Osteoblast (primary cell): ENCODE measurements at regions not wholly inside any gene's neighbourhood (a gene's known extent, or its start where the extent isn't known, plus 50 kb on each side); places are given as distances from the start of the nearest gene placed in this dataset.

Source experiments
- DNase-seq: peaks from one replicate; pipeline ENCODE4 v3.0.0; 2011; ENCODE audit warnings: low spot score, mixed read lengths; ENCODE audit not compliant: insufficient read length; ENCODE audit errors: missing footprints
- H2AFZ ChIP-seq: 2 replicates; pipeline ENCODE4 v1.6.0; 2011; ENCODE audit warnings: mild to moderate bottlenecking, low read length
- H3K27ac ChIP-seq: 2 replicates; pipeline ENCODE4 v1.5.1; 2011; ENCODE audit warnings: mild to moderate bottlenecking, low read depth, low read length, moderate library complexity
- H3K27me3 ChIP-seq: 2 replicates; pipeline ENCODE4 v1.6.0; 2012; ENCODE audit warnings: mild to moderate bottlenecking, control low read depth, inconsistent platforms, low read length, moderate library complexity; ENCODE audit not compliant: insufficient read depth
- H3K36me3 ChIP-seq: 2 replicates; pipeline ENCODE4 v1.5.1; 2011; ENCODE audit warnings: mild to moderate bottlenecking, low read length, control low read depth, moderate library complexity; ENCODE audit not compliant: insufficient read depth
- H3K4me1 ChIP-seq: 2 replicates; pipeline ENCODE4 v1.5.1; 2011; ENCODE audit warnings: mild to moderate bottlenecking, low read length, control low read depth, moderate library complexity; ENCODE audit not compliant: insufficient read depth
- H3K4me2 ChIP-seq: 2 replicates; pipeline ENCODE4 v1.6.0; 2011; ENCODE audit warnings: mild to moderate bottlenecking, low read length; ENCODE audit not compliant: insufficient read depth
- H3K4me3 ChIP-seq: fragments of 200-600 bp; sonication (generic); 3 replicates; pipeline ENCODE4 v1.5.1; 2012; ENCODE audit warnings: mild to moderate bottlenecking, low read length, inconsistent platforms; ENCODE audit not compliant: insufficient read depth
- H3K79me2 ChIP-seq: 2 replicates; pipeline ENCODE4 v1.6.0; 2012; ENCODE audit warnings: mild to moderate bottlenecking, low read length, control low read depth, inconsistent platforms; ENCODE audit not compliant: insufficient read depth
- H3K9me3 ChIP-seq: 2 replicates; pipeline ENCODE4 v1.5.1; 2011; ENCODE audit warnings: low read depth, low read length, control low read depth
- H4K20me1 ChIP-seq: 2 replicates; pipeline ENCODE4 v1.6.0; 2012; ENCODE audit warnings: mild to moderate bottlenecking, low read length, control low read depth; ENCODE audit not compliant: insufficient read depth
- CTCF ChIP-seq: IDR thresholded peaks from 2 replicates; pipeline ENCODE4 v1.5.1; 2011; ENCODE audit warnings: mild to moderate bottlenecking, low read depth, low read length, moderate library complexity; ENCODE audit errors: extremely low read depth

DNA sequence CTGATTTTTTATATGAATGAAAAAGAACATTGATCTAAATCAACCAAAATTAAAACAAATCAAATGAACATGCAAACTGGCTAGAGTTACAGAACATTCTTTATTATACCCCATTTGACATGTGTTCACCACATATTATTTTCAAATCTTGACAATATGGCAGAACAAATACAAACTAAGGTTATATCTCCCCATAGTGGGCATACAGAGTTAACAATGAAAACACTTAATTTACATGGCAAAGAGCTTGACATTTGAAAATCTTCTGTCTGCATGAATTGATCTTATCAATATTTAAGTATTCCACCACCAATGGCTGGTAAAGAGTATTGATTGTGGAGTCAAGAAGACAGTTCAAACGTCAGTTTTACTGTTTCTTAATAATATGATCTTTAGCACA is 197.9 kb upstream of the ANO3 start:
- Histone ChIP-seq H3K79me2 (no peaks in the 10 kb centered on the region), H3K36me3 (no peaks in the 10 kb centered on the region), H3K4me3 (no peak overlapping the region), H3K4me1 (no peaks in the 10 kb centered on the region), H2AFZ (no peak overlapping the region), H3K9me3 (no peaks in the 10 kb centered on the region), H4K20me1 (no peaks in the 10 kb centered on the region), H3K27me3 (no peaks in the 10 kb centered on the region), H3K27ac (no peak overlapping the region), H3K4me2 (no peak overlapping the region)
- DNase-seq: no peak
- no peak for TF ChIP-seq CTCF

DNA sequence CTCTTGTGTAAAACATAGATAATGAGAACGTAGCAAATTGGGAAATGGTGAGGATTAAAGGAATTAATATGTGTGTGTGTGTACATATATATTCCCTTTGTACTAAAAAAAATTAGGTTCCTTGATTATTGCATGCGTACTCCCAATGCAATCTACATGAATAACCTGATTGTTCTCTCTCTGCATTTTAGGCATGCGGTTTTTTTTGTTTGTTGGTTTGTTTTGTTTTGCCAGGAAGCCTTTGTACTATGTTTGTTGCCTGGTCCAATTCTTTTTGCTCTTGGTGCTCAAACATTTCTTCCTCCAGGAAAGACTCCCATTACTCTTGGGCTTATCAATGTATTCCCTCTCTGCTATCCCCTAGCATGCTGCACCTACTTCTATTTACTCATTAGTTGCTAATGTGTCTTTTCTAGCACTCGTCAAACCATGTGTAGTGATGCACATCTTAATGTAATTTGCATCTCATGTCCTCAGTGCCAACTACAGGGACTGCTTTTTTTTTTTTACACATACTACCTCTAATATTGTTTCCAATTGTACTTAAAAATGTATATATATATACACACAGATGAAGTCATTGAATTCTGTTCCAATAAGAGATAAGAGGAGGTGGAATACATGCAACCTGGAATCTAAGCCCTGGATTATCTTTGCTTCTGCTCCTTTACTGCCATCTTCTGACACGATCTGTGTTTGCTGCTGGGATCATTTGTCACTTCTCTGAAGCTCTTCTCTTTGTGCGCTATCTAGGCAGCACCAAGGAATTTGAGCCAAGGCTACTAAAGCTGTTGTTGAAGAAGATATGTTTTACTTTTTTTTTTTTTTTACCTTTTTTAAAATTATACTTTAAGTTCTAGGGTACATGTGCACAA is 197.2 kb upstream of the ANO3 start:
- Histone ChIP-seq H3K27ac (no peak overlapping the region), H3K4me2 (no peak overlapping the region), H3K36me3 (no peaks in the 10 kb centered on the region), H3K9me3 (no peaks in the 10 kb centered on the region), H3K27me3 (no peaks in the 10 kb centered on the region), H3K79me2 (no peaks in the 10 kb centered on the region), H3K4me3 (no peak overlapping the region), H2AFZ (no peak overlapping the region), H4K20me1 (no peaks in the 10 kb centered on the region), H3K4me1 (no peaks in the 10 kb centered on the region)
- peak; percentile 14 for TF ChIP-seq CTCF
- no peak for DNase-seq

DNA sequence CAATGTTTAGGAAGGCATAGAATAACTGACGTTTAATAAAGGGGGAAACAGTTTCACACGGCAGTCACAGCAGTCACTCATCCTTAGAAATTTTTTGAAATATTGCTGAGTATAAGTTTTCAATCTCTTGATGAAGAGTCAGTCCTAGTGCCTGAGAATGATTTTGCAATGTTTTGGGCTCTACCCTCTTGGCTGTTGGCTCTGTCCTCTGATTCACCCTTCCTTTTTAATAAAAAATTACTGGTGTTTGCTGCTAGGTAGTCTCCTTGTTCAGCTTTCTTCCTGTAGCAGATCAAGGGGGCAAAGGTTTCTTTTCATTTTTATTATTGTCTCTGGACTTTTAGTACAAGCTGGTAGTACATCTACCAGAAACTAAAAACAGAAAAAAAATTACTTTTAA is 194.3 kb upstream of the ANO3 start:
- no peaks in the 10 kb centered on the region for H4K20me1 ChIP-seq
- H3K27me3 ChIP-seq: no peaks in the 10 kb centered on the region
- no peak overlapping the region for H3K4me2 ChIP-seq
- DNase-seq: no peak
- no peaks in the 10 kb centered on the region for H3K4me1 ChIP-seq
- no peaks in the 10 kb centered on the region for H3K9me3 ChIP-seq
- H3K79me2 ChIP-seq: no peaks in the 10 kb centered on the region
- no peak overlapping the region for H3K4me3 ChIP-seq
- no peak for TF ChIP-seq CTCF
- no peak overlapping the region for H3K27ac ChIP-seq
- no peaks in the 10 kb centered on the region for H3K36me3 ChIP-seq
- no peak overlapping the region for H2AFZ ChIP-seq

GRCh38 chr11:26142891-26143290 is 189.0 kb upstream of the ANO3 start:
- H4K20me1 ChIP-seq: no peaks in the 10 kb centered on the region
- peak; percentile 31 for DNase-seq
- H3K27me3 ChIP-seq: no peaks in the 10 kb centered on the region
- no peaks in the 10 kb centered on the region for H3K9me3 ChIP-seq
- no peak overlapping the region for H3K4me2 ChIP-seq
- no peaks in the 10 kb centered on the region for H3K79me2 ChIP-seq
- H3K36me3 ChIP-seq: no peaks in the 10 kb centered on the region
- no peak overlapping the region for H3K4me3 ChIP-seq
- no peak overlapping the region for H3K27ac ChIP-seq
- no peak for TF ChIP-seq CTCF
- H3K4me1 ChIP-seq: no peaks in the 10 kb centered on the region
- H2AFZ ChIP-seq: no peak overlapping the region
